ENCODE measurements at regions not wholly inside any gene's neighbourhood (a gene's known extent, or its start where the extent isn't known, plus 50 kb on each side); places are given as distances from the start of the nearest gene placed in this dataset.
A peak's percentile ranks its signal among the peaks of the same experiment; 100 is the strongest.

- no peak for DNase-seq
- TF ChIP-seq CTCF (IDR thresholded peaks at IDR 0.05; ENCODE audit: low read depth, low read length), result no peak
- Histone ChIP-seq H3K27me3 (no peaks in the 10 kb centered on the region), H3K4me3 (ENCODE audit: low read depth, low read length) (no peak overlapping the region), H3K36me3 (no peaks in the 10 kb centered on the region), H3K9me3 (no peaks in the 10 kb centered on the region), H3K4me1 (no peaks in the 10 kb centered on the region)
Measured at GRCh38 chr14:30290001-30290400, 269.0 kb upstream of the G2E3 start.

GRCh38 chr14:30291216-30291615 is 267.7 kb upstream of the G2E3 start:
- no peaks in the 10 kb centered on the region for H3K36me3 ChIP-seq
- DNase-seq, result no peak

GRCh38 chr14:30292541-30292940 is 266.4 kb upstream of the G2E3 start:
- DNase-seq, result no peak
- H3K36me3 ChIP-seq, result no peaks in the 10 kb centered on the region
- TF ChIP-seq CTCF (IDR thresholded peaks at IDR 0.05; ENCODE audit: low read depth, low read length), result no peak
- no peaks in the 10 kb centered on the region for H3K27me3 ChIP-seq
- no peaks in the 10 kb centered on the region for H3K4me1 ChIP-seq
- no peak overlapping the region for H3K4me3 ChIP-seq (ENCODE audit: low read depth, low read length)
- H3K9me3 ChIP-seq, result no peaks in the 10 kb centered on the region

More at GRCh38 chr14:30291216-30291615, 267.7 kb upstream of the G2E3 start:
- Histone ChIP-seq H3K4me1 (no peaks in the 10 kb centered on the region), H3K9me3 (no peaks in the 10 kb centered on the region), H3K4me3 (ENCODE audit: low read depth, low read length) (no peak overlapping the region), H3K27me3 (no peaks in the 10 kb centered on the region)
- TF ChIP-seq CTCF (IDR thresholded peaks at IDR 0.05; ENCODE audit: low read depth, low read length), result no peak

GRCh38 chr14:30295980-30296379 is 263.0 kb upstream of the G2E3 start:
- H3K9me3 ChIP-seq, result no peaks in the 10 kb centered on the region
- TF ChIP-seq CTCF (IDR thresholded peaks at IDR 0.05; ENCODE audit: low read depth, low read length), result no peak

GRCh38 chr14:30296931-30297405 is 262.0 kb upstream of the G2E3 start:
- Histone ChIP-seq H3K4me1 (no peaks in the 10 kb centered on the region), H3K4me3 (ENCODE audit: low read depth, low read length) (peak overlapping the region; percentile 67), H3K9me3 (no peaks in the 10 kb centered on the region), H3K27me3 (peaks cover 3% of the 10 kb centered on the region; the same call in 1 of the 2 replicates), H3K36me3 (no peaks in the 10 kb centered on the region)
- peak; percentile 83 for DNase-seq
- TF ChIP-seq CTCF (IDR thresholded peaks at IDR 0.05; ENCODE audit: low read depth, low read length), result no peak

More at GRCh38 chr14:30295980-30296379, 263.0 kb upstream of the G2E3 start:
- Histone ChIP-seq H3K27me3 (peaks cover 3% of the 10 kb centered on the region; the same call in 1 of the 2 replicates), H3K4me1 (no peaks in the 10 kb centered on the region), H3K4me3 (ENCODE audit: low read depth, low read length) (no peak overlapping the region), H3K36me3 (no peaks in the 10 kb centered on the region)
- DNase-seq, result no peak

- Histone ChIP-seq H3K9me3 (no peaks in the 10 kb centered on the region), H3K4me1 (no peaks in the 10 kb centered on the region), H3K4me3 (ENCODE audit: low read depth, low read length) (peak overlapping the region; percentile 67), H3K36me3 (no peaks in the 10 kb centered on the region), H3K27me3 (peaks cover 3% of the 10 kb centered on the region; the same call in 1 of the 2 replicates)
- no peak for TF ChIP-seq CTCF (IDR thresholded peaks at IDR 0.05; ENCODE audit: low read depth, low read length)
- no peak for DNase-seq
Measured at GRCh38 chr14:30297876-30298795, 260.8 kb upstream of the G2E3 start.
